ENCODE measurements at regions not wholly inside any gene's neighbourhood (a gene's known extent, or its start where the extent isn't known, plus 50 kb on each side); places are given as distances from the start of the nearest gene placed in this dataset.

DNA sequence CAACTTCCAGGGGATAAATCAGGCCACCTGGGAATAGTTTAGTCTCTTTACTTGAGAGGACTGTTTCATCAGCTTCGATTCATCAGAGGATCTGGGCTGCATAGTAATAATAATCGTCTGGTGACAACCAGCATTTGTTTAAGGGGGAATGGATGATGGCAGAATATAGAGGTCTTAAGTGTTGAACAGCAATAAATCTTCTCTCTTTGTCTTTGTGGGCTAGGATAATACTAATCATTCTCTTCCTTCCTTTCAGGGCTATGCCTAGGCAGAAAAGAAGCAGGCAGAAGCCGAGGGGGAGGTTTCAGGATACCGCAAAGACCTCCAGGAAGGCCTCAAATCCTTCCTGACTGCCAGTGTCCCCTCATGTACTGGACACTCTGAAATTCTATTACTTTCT is 150.4 kb upstream of the GAREM1 start:
- Histone ChIP-seq H3K4me1 (ENCODE audit: control extremely low read depth in 1 of 4, control insufficient read depth in 4 of 4, insufficient read depth in 4 of 4, low read length in 3 of 4) (no peaks in the 10 kb centered on the region), H3K9me3 (ENCODE audit: control extremely low read depth in 1 of 5, control insufficient read depth in 4 of 5, insufficient read depth in 2 of 5, low read depth in 1 of 5, low read length in 4 of 5) (no peaks in the 10 kb centered on the region), H3K27ac (ENCODE audit: insufficient read depth in 1 of 2, low read depth in 1 of 2, low read length in 2 of 2, poor library complexity in 1 of 2, severe bottlenecking in 2 of 2) (no peak overlapping the region), H3K27me3 (replicated peaks in 2 of 5; ENCODE audit: control insufficient read depth in 4 of 5, insufficient read depth in 5 of 5, low read length in 4 of 5) (peaks cover 0 to 3% (median 0%) of the 10 kb centered on the region in 5 experiments), H3K4me3 (ENCODE audit: control insufficient read depth in 1 of 7, extremely low read depth in 1 of 7, insufficient read depth in 4 of 7, low read depth in 2 of 7, low read length in 6 of 7) (no peak overlapping the region), H3K36me3 (ENCODE audit: control insufficient read depth in 4 of 4, insufficient read depth in 4 of 4, low read length in 3 of 4) (no peaks in the 10 kb centered on the region)
- WGBS (ENCODE audit: insufficient coverage), result 52% methylated on average over 2 of the region's 4 CpGs
- DNase-seq, result no peak
- POLR2A ChIA-PET, result no interaction called here
- CTCF ChIA-PET, result no interaction called here

DNA sequence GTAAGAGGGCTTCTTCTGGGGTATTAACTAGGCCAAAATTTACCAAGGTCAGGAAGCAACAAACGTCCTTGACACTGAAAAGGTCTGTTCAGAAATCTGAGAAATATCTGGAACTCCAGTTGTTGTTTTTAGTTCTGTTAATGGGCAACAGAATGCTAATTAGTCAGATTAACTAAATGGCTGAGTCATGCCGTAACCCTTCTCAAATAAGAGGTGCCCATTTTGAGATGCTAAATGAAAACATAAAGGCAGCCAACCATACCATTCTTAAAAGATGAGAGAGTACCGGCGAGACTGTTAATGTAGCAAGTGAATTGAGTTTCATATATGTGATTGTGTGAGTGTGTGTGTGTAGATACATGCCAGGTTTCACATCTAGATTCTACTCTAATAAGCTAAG is 147.9 kb upstream of the GAREM1 start:
- DNase-seq, result no peak
- Histone ChIP-seq H3K27me3 (replicated peaks in 2 of 5; ENCODE audit: control insufficient read depth in 4 of 5, insufficient read depth in 5 of 5, low read length in 4 of 5) (no peaks in the 10 kb centered on the region), H3K4me3 (ENCODE audit: control insufficient read depth in 1 of 7, extremely low read depth in 1 of 7, insufficient read depth in 4 of 7, low read depth in 2 of 7, low read length in 6 of 7) (no peak overlapping the region), H3K9me3 (ENCODE audit: control extremely low read depth in 1 of 5, control insufficient read depth in 4 of 5, insufficient read depth in 2 of 5, low read depth in 1 of 5, low read length in 4 of 5) (no peaks in the 10 kb centered on the region), H3K4me1 (ENCODE audit: control extremely low read depth in 1 of 4, control insufficient read depth in 4 of 4, insufficient read depth in 4 of 4, low read length in 3 of 4) (no peaks in the 10 kb centered on the region), H3K27ac (ENCODE audit: insufficient read depth in 1 of 2, low read depth in 1 of 2, low read length in 2 of 2, poor library complexity in 1 of 2, severe bottlenecking in 2 of 2) (no peak overlapping the region), H3K36me3 (ENCODE audit: control insufficient read depth in 4 of 4, insufficient read depth in 4 of 4, low read length in 3 of 4) (no peaks in the 10 kb centered on the region)
- ChIA-PET POLR2A (interaction anchor here (0.6 kb wide), 1 partner anchor 56 kb away, joined by 3 read pairs; no protein-coding TSS in a partner anchor), CTCF (no interaction called here)
- 93% methylated on average over 2 of the region's 4 CpGs for WGBS (ENCODE audit: insufficient coverage)

DNA sequence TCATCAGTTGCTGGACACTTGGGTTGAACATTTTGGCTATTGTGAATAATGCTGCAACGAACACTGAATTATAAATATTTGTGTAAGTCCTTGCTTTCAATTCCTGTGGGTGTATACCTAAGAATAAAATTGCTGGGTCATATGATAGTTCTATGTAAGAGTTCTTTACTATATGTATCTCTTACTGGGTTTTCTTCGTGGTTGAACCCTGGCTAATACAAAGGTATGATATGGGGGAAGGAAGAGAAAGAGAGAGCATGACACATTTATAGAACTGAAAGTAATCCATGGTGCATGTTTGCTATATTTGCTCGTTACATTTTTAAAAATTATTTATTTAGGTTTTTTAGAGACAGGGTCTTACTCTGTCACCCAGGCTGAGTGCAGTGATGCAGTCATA is 143.1 kb upstream of the GAREM1 start:
- no peak for DNase-seq
- POLR2A ChIA-PET, result no interaction called here
- CTCF ChIA-PET, result no interaction called here
- no peaks in the 10 kb centered on the region for H3K9me3 ChIP-seq (ENCODE audit: control extremely low read depth in 1 of 5, control insufficient read depth in 4 of 5, insufficient read depth in 2 of 5, low read depth in 1 of 5, low read length in 4 of 5)
- H3K27ac ChIP-seq (ENCODE audit: insufficient read depth in 1 of 2, low read depth in 1 of 2, low read length in 2 of 2, poor library complexity in 1 of 2, severe bottlenecking in 2 of 2), result no peak overlapping the region
- H3K4me3 ChIP-seq (ENCODE audit: control insufficient read depth in 1 of 7, extremely low read depth in 1 of 7, insufficient read depth in 4 of 7, low read depth in 2 of 7, low read length in 6 of 7), result no peak overlapping the region
- no peaks in the 10 kb centered on the region for H3K36me3 ChIP-seq (ENCODE audit: control insufficient read depth in 4 of 4, insufficient read depth in 4 of 4, low read length in 3 of 4)
- peaks cover 0 to 3% (median 0%) of the 10 kb centered on the region in 5 experiments for H3K27me3 ChIP-seq (replicated peaks in 2 of 5; ENCODE audit: control insufficient read depth in 4 of 5, insufficient read depth in 5 of 5, low read length in 4 of 5)
- no peaks in the 10 kb centered on the region for H3K4me1 ChIP-seq (ENCODE audit: control extremely low read depth in 1 of 4, control insufficient read depth in 4 of 4, insufficient read depth in 4 of 4, low read length in 3 of 4)
- WGBS (ENCODE audit: insufficient coverage), result 100% methylated on average over 1 of the region's 3 CpGs

DNA sequence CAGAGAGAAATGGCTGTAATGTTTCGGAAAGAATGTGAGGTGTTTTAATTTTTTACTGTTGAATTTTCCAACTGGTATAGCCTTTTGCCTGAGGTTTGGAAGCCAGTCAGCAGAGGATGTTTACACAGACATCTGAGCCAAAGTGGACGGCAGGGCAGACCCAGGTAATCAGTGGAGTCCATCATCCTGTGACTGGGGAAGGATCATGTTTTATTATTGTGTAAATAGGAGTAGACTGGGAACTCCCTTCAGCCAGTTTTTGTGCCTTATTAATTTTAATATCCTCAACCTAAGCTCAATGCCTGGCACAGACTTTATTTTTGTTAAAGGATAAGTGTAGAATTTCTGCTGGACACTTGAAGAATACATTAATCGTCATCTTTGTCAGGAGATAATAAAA is 142.0 kb upstream of the GAREM1 start:
- no peak for DNase-seq
- CTCF ChIA-PET, result no interaction called here

DNA sequence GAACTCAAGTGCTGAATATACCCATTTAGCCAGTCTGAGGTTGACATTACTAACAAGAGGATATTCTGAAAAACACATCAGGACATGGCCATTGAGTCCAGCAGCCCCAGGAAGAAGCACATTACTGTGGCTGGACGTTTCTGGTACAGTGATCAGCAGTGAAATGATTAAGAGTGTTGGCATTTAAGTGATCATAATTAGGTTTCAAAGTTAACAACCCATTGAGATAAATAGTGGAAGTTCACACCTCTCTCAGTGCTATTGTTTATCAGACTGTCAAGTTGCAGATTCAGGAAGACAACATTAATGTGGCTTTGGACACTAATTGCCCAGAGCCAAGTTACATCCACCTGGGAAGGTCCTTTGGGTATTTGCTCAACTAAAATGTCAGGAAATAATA is 139.5 kb upstream of the GAREM1 start:
- Histone ChIP-seq H3K9me3 (ENCODE audit: control extremely low read depth in 1 of 5, control insufficient read depth in 4 of 5, insufficient read depth in 2 of 5, low read depth in 1 of 5, low read length in 4 of 5) (no peaks in the 10 kb centered on the region), H3K27ac (ENCODE audit: insufficient read depth in 1 of 2, low read depth in 1 of 2, low read length in 2 of 2, poor library complexity in 1 of 2, severe bottlenecking in 2 of 2) (no peak overlapping the region), H3K27me3 (replicated peaks in 2 of 5; ENCODE audit: control insufficient read depth in 4 of 5, insufficient read depth in 5 of 5, low read length in 4 of 5) (peaks cover 0 to 3% (median 0%) of the 10 kb centered on the region in 5 experiments), H3K4me1 (ENCODE audit: control extremely low read depth in 1 of 4, control insufficient read depth in 4 of 4, insufficient read depth in 4 of 4, low read length in 3 of 4) (no peaks in the 10 kb centered on the region), H3K36me3 (ENCODE audit: control insufficient read depth in 4 of 4, insufficient read depth in 4 of 4, low read length in 3 of 4) (no peaks in the 10 kb centered on the region), H3K4me3 (ENCODE audit: control insufficient read depth in 1 of 7, extremely low read depth in 1 of 7, insufficient read depth in 4 of 7, low read depth in 2 of 7, low read length in 6 of 7) (no peak overlapping the region)
- DNase-seq, result no peak
- POLR2A ChIA-PET, result no interaction called here
- CTCF ChIA-PET, result no interaction called here
- no CpG with 5 or more reads among the region's 1 CpG for WGBS (ENCODE audit: insufficient coverage)

More for the DNA sequence above, 142.0 kb upstream of the GAREM1 start:
- Histone ChIP-seq H3K27ac (ENCODE audit: insufficient read depth in 1 of 2, low read depth in 1 of 2, low read length in 2 of 2, poor library complexity in 1 of 2, severe bottlenecking in 2 of 2) (no peak overlapping the region), H3K36me3 (ENCODE audit: control insufficient read depth in 4 of 4, insufficient read depth in 4 of 4, low read length in 3 of 4) (no peaks in the 10 kb centered on the region), H3K9me3 (ENCODE audit: control extremely low read depth in 1 of 5, control insufficient read depth in 4 of 5, insufficient read depth in 2 of 5, low read depth in 1 of 5, low read length in 4 of 5) (no peaks in the 10 kb centered on the region), H3K27me3 (replicated peaks in 2 of 5; ENCODE audit: control insufficient read depth in 4 of 5, insufficient read depth in 5 of 5, low read length in 4 of 5) (peaks cover 0 to 3% (median 0%) of the 10 kb centered on the region in 5 experiments), H3K4me1 (ENCODE audit: control extremely low read depth in 1 of 4, control insufficient read depth in 4 of 4, insufficient read depth in 4 of 4, low read length in 3 of 4) (no peaks in the 10 kb centered on the region), H3K4me3 (ENCODE audit: control insufficient read depth in 1 of 7, extremely low read depth in 1 of 7, insufficient read depth in 4 of 7, low read depth in 2 of 7, low read length in 6 of 7) (no peak overlapping the region)
- POLR2A ChIA-PET, result no interaction called here
- WGBS (ENCODE audit: insufficient coverage), result 60% methylated on average over 2 of the region's 3 CpGs

DNA sequence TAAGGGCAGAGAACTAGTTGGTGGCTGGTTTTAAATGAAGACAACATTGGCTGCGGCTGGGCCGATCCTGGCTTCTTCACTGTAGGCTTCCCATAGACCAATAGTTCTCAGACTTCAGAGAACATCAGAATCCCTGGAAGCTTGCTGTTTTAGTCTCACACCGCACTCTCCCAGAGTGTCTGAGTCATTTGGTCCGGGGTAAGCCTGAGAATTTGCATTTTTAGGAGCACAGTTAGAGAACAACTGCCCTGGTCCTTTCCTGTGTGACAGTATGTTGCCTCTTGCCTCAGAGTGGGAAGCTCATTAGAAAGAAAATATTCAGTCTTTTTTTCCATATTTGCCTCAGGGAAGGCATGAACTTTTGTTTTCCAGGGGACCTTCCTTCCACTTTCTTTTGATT is 137.1 kb upstream of the GAREM1 start:
- Histone ChIP-seq H3K27me3 (replicated peaks in 2 of 5; ENCODE audit: control insufficient read depth in 4 of 5, insufficient read depth in 5 of 5, low read length in 4 of 5) (peaks cover 0 to 3% (median 0%) of the 10 kb centered on the region in 5 experiments), H3K9me3 (ENCODE audit: control extremely low read depth in 1 of 5, control insufficient read depth in 4 of 5, insufficient read depth in 2 of 5, low read depth in 1 of 5, low read length in 4 of 5) (no peaks in the 10 kb centered on the region), H3K36me3 (ENCODE audit: control insufficient read depth in 4 of 4, insufficient read depth in 4 of 4, low read length in 3 of 4) (no peaks in the 10 kb centered on the region), H3K4me1 (ENCODE audit: control extremely low read depth in 1 of 4, control insufficient read depth in 4 of 4, insufficient read depth in 4 of 4, low read length in 3 of 4) (no peaks in the 10 kb centered on the region), H3K27ac (ENCODE audit: insufficient read depth in 1 of 2, low read depth in 1 of 2, low read length in 2 of 2, poor library complexity in 1 of 2, severe bottlenecking in 2 of 2) (no peak overlapping the region), H3K4me3 (ENCODE audit: control insufficient read depth in 1 of 7, extremely low read depth in 1 of 7, insufficient read depth in 4 of 7, low read depth in 2 of 7, low read length in 6 of 7) (no peak overlapping the region)
- WGBS (ENCODE audit: insufficient coverage), result 89% methylated on average over 4 of the region's 4 CpGs
- CTCF ChIA-PET, result no interaction called here
- no peak for DNase-seq
- POLR2A ChIA-PET, result no interaction called here

DNA sequence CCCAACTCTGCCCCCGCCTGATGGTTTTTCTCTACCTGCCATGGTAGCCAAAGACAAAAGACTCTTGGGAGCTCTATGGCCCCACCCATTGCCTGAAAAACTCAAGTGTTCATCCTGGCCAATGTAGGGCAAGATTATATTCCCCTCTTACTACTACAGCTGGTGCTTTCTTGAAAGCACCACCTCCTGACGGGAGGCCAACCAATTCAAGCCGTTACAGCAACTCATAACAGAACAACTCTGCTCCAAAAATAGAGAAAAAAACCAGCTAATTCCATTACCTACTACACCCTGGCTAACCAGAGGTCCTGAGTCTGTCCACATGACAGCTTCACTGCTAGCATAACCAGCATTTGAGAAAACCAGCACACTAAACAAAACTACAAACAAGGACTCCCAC is 127.5 kb upstream of the GAREM1 start:
- H3K27ac ChIP-seq (ENCODE audit: insufficient read depth in 1 of 2, low read depth in 1 of 2, low read length in 2 of 2, poor library complexity in 1 of 2, severe bottlenecking in 2 of 2), result no peak overlapping the region
- no peak overlapping the region for H3K4me3 ChIP-seq (ENCODE audit: control insufficient read depth in 1 of 7, extremely low read depth in 1 of 7, insufficient read depth in 4 of 7, low read depth in 2 of 7, low read length in 6 of 7)
- H3K9me3 ChIP-seq (ENCODE audit: control extremely low read depth in 1 of 5, control insufficient read depth in 4 of 5, insufficient read depth in 2 of 5, low read depth in 1 of 5, low read length in 4 of 5), result peaks cover 0 to 3% (median 0%) of the 10 kb centered on the region in 5 experiments
- ChIA-PET POLR2A (no interaction called here), CTCF (interaction anchor here (1.4 kb wide), 1 partner anchor 16 kb away, joined by 3 read pairs; no protein-coding TSS in a partner anchor)
- no peak for DNase-seq
- 100% methylated on average over 2 of the region's 3 CpGs for WGBS (ENCODE audit: insufficient coverage)
- no peaks in the 10 kb centered on the region for H3K4me1 ChIP-seq (ENCODE audit: control extremely low read depth in 1 of 4, control insufficient read depth in 4 of 4, insufficient read depth in 4 of 4, low read length in 3 of 4)
- H3K27me3 ChIP-seq (replicated peaks in 2 of 5; ENCODE audit: control insufficient read depth in 4 of 5, insufficient read depth in 5 of 5, low read length in 4 of 5), result peaks cover 0 to 2% (median 0%) of the 10 kb centered on the region in 5 experiments
- no peaks in the 10 kb centered on the region for H3K36me3 ChIP-seq (ENCODE audit: control insufficient read depth in 4 of 4, insufficient read depth in 4 of 4, low read length in 3 of 4)

Data from common myeloid progenitor, CD34-positive (primary cell).